CD4-positive, alpha-beta T cell treated with Interleukin-21 for 1 hour (primary cell): ENCODE measurements at regions not wholly inside any gene's neighbourhood (a gene's known extent, or its start where the extent isn't known, plus 50 kb on each side); places are given as distances from the start of the nearest gene placed in this dataset.

Experiments used
- DNase-seq: peaks from one replicate; pipeline ENCODE4 v3.0.0-alpha.2; 2020

DNA sequence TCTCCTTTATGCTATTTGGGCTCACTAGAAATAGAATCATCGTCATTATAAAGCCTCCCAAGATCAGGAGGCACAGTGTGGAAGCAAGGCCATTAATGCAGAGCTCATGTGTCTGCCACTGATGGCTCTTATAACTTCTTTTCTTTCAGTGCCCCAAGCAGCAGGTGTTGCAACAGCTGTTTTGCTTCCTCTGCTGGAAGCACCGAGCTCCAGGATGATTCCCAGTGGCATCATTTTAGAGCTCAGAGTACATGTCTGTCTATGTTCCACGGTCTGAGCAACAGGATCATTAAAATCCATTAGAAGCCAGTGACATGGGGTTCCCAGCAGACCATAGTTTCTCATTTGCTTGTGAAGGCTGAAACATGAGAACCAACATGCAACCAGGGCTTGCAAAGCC, 803.0 kb upstream of the FAT3 start:
- no peak for DNase-seq

DNA sequence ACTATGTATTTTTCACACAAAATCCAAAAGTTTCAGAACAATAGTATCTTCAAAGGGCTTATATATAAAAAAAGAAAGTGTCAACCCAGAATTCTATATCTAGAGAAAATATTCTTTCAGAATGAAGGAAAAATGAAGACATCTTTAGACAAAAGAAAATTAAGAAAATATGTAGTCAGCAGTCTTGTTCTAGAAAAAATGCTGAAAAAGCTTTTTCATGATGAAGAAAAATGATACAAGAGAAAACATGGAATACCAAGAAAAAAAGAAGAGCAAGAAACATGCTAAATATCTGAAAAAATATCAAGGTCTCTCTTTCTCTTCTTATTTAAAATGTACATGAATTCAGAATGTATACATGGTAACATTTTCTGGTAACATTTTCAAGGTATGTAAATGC, 816.8 kb upstream of the FAT3 start:
- DNase-seq: no peak

DNA sequence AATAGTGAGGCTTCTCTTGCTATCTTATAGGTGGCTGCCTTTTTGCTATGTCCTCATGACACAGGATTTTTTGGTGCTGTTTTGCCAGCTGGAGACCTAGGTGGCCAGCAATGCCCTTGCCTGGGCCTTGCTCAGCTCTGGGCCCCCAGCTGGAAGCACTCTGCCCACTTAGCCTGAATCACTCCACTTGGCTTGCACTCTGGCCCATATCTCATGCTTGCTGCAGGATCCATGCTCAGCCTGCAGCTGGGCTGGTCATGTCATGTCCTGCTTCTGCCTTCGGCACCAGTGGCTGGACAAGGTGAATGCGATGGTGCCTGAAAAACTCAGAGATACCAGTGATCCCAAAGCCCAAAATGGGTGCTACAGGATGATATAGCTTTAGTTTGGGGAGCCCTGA, 818.6 kb upstream of the FAT3 start:
- DNase-seq: no peak

DNA sequence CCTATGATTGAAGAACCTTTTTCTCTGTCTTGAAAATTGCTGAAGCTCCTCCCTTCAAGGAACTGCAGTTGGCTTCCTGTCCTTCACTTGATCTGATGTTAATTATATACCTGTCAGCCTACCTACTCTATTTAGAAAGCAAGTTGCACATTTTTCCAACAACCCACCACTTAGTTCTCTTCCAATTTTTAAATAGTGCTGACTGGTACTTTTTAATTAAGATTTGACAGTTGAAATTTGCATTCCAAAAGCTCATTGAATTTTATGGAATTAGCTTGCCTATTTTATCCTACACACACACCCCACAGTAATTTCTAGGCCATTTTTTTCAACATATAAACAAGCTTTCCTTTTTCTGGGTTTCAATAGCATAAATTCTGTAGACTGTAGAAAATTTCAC, 820.3 kb upstream of the FAT3 start:
- no peak for DNase-seq

DNA sequence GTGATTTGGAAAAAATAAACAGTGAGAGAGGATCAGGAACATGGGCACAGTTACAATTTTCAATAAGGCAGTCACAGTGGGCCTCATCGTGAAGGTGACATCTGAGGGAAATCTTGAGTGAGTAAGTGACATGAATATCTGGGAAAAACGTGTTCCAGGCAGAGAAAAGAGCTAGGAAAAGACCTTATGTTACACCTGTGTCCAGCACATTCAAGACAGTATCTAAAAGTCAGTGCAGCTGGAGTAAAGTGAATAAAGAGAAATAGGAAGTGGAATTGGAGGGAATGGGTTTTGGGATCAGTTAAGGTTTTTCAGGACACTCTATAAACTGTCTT, 827.5 kb upstream of the FAT3 start:
- DNase-seq: no peak

DNA sequence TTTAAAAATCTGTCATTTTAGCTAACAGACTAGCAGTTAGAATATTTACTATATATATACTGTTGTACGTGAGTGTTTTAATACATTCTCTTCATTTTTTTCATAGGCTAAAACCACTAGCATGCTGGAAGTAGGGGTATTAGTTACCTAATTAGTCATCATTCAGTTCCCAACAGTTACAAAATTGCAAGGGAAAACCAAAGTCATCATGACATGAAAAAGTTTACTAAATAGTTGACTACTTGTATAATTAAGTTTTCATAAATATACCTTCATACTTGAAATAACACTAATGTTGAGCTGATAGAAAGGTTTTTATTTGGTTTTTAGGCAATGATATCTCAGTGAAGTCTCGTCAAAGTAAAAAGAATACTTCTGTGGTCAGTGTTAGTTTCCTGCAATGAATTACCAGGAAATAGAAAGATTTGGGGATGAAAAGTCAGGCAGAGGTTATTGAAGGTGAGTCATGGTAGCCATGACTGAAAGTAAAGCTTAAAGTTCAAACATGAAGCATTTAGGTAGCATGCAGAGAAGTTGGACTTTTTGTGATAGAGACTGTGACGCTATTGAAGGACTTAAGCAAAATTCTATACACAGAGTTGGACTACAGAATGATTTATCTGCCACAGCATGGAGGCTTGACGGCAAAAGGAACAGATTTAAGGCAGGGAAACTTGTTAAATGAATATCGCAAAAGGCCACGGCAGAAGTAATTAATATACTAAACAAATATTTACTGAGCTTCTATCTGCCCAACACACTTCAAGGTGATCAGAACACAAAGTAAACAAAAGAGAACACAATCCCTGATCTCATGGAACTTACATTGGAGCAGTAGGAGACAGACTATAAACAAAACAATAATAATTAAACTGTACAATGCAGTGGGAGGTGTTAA, 828.1 kb upstream of the FAT3 start:
- no peak for DNase-seq

- no peak for DNase-seq
These were observed 829.7 kb upstream of the FAT3 start for GRCh38 chr11:91394727-91395414.

DNA sequence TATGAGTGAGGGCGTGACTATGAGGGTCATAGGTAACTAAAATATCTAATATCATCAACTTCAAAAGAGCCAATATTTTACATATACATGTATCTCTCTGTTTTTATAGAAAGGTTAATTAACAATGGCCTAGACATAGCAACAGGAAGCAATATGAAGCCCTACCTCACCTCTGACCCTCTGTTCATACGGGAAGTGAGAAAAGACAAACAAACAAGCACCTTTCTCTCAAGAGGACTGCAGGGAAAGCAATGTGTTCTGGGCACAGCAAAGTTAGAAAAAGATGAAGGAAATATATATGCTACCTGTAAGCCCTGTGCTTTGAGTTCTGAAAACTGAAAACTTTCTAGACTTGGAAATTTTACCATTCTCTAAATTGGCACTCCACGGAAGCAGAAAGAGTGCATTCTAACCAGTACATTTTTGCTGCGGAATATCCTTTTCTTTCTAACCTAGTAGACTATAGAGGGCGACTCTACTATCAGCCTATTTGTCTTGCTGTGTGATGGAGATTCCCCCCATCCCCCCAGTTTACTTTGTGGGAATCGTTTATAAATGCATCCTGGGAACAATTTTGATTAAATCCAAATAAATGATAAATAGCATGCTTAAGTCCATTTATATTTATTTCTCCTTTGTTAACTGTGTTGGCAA, 830.4 kb upstream of the FAT3 start:
- DNase-seq: no peak

- DNase-seq: no peak
These were observed 841.7 kb upstream of the FAT3 start for GRCh38 chr11:91382946-91383345.

DNA sequence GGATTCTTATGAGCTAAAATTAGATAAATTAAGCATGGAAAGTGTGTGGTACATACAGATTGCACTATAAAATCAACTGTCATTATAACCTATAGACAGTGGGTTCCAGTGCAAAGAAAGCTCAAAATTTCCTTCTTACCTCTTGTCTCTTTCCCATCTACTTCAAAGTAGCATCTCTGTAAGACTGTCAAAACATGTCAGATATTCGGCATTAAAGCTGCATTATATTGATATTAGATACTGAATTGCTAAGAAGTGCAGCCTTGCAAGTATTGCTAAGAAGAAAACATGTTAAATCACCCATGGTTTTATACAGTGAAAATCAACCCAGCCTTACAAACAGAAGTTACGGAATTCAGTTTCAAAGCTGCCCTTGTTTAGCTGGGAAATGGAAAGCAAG, 849.8 kb upstream of the FAT3 start:
- DNase-seq: no peak

- DNase-seq: no peak
These were observed 851.1 kb upstream of the FAT3 start for GRCh38 chr11:91373497-91373896.

DNA sequence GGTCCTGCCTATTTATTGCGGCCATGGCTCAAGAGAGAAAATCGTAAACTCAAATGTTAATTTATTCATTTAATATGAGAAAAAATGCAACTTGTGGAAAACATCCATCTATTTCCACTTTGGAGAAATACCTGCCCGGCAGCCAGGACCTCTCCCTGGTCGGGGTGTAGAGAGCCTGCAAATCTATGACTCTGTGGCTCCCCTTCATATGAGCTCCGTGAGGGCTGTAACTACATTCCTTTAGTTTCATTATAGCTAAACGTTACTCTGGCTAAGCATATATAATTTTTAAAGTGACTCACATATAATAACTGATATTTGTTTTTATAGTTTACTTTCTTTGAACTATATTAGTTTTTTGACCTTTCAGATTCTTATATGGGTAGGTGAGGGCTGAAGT, 857.8 kb upstream of the FAT3 start:
- no peak for DNase-seq

GRCh38 chr11:91365986-91366585, 858.5 kb upstream of the FAT3 start:
- no peak for DNase-seq

- no peak for DNase-seq
These were observed 873.7 kb upstream of the FAT3 start for GRCh38 chr11:91350931-91351330.

DNA sequence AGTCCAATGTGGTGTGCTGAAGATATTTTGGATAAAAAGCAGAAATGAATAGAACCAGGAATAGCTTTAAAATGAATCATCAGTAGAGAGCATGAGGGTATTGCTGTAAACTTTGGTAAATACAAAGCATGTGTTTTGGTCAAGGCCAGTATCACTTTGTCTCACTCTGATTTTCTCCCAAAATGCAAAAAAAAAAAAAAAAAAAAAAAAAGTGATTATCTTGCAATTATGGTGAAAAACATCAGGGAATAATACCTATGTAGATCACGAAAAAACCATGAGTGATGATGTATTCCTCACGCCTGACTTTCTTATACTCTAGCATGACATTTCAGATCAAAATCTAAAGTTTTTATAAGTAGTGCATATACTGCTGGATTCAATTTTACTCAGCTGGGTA, 897.9 kb upstream of the FAT3 start:
- DNase-seq: no peak

- no peak for DNase-seq
These were observed 898.3 kb upstream of the FAT3 start for GRCh38 chr11:91326280-91326679.

GRCh38 chr11:91314521-91314920, 910.1 kb upstream of the FAT3 start:
- DNase-seq: no peak

GRCh38 chr11:91312541-91312940, 912.1 kb upstream of the FAT3 start:
- no peak for DNase-seq

DNA sequence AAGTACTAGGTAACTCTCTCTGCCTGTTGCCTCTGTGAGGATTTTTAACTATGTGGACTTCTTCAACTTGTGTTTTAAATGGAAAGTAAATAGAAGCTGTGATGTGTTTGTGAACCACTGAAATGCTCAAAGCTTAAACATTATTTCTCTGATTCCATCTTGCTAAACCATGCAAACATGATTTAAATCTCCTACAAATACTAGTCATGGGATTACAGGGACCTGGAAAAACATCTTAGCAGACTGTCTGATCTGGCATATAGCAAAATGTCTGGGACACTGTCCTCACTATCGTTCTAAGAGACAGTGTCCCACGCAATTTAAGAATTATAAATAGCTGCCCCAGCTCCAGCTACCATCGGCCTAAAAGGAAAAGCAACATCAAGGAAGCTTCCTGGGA, 914.5 kb upstream of the FAT3 start:
- DNase-seq: no peak

DNA sequence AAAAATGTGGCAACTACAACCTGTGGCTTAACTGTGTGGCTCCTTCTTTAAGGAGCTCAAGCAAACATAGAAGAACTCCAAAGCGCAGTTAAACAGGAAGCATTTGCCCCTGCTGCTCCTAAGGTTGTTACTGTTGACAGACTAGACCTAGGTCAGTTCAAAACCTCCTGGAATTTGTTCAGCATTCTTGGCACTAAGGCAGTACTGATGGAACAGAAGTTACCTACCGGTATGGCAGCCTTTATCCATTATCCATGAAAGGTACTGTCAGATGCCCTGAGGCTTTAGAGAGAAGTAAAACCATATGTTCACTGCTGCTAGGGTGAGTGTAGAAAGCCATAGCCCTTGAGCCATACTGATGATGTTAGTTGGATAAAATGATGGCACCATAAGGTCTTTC, 916.5 kb upstream of the FAT3 start:
- no peak for DNase-seq

- no peak for DNase-seq
These were observed 919.2 kb upstream of the FAT3 start for GRCh38 chr11:91305402-91305801.

- no peak for DNase-seq
These were observed 920.9 kb upstream of the FAT3 start for GRCh38 chr11:91303749-91304148.

- no peak for DNase-seq
These were observed 924.6 kb upstream of the FAT3 start for GRCh38 chr11:91299980-91300379.

- DNase-seq: no peak
These were observed 928.0 kb upstream of the FAT3 start for GRCh38 chr11:91296629-91297028.
